H9 (cell line): ENCODE measurements at regions not wholly inside any gene's neighbourhood (a gene's known extent, or its start where the extent isn't known, plus 50 kb on each side); places are given as distances from the start of the nearest gene placed in this dataset.

ENCODE experiments used
- DNase-seq: peaks from one replicate; pipeline ENCODE4 v3.0.0-alpha.2; 2017
- H2AFZ ChIP-seq: one replicate; pipeline ENCODE4 v1.6.1; 2013; ENCODE audit warnings: mild to moderate bottlenecking, low read length, control low read depth, moderate library complexity
- H2AK5ac ChIP-seq: 2 replicates; pipeline ENCODE4 v1.6.1; 2013; ENCODE audit warnings: low read length, control low read depth, mixed read lengths; ENCODE audit not compliant: insufficient read length
- H2BK120ac ChIP-seq: one replicate; pipeline ENCODE4 v1.6.1; 2013; ENCODE audit warnings: low read depth, mild to moderate bottlenecking, low read length, control low read depth, inconsistent platforms; ENCODE audit not compliant: poor library complexity, severe bottlenecking
- H2BK12ac ChIP-seq: 2 replicates; pipeline ENCODE4 v1.6.1; 2013; ENCODE audit warnings: low read length, control low read depth, mixed read lengths, low read depth; ENCODE audit not compliant: insufficient read length
- H2BK15ac ChIP-seq: 2 replicates; pipeline ENCODE4 v1.6.1; 2013; ENCODE audit warnings: low read depth, low read length, control low read depth
- H2BK20ac ChIP-seq: one replicate; pipeline ENCODE4 v1.6.1; 2013; ENCODE audit warnings: low read depth, mild to moderate bottlenecking, low read length, control low read depth, inconsistent platforms; ENCODE audit not compliant: poor library complexity, severe bottlenecking
- H2BK5ac ChIP-seq: 2 replicates; pipeline ENCODE4 v1.6.1; 2013; ENCODE audit warnings: low read length, control low read depth, mixed read lengths; ENCODE audit not compliant: insufficient read length
- H3K14ac ChIP-seq: 2 replicates; pipeline ENCODE4 v1.6.1; 2013; ENCODE audit warnings: low read length, control low read depth; ENCODE audit not compliant: insufficient read depth
- H3K18ac ChIP-seq: 2 replicates; pipeline ENCODE4 v1.6.1; 2013; ENCODE audit warnings: low read depth, mild to moderate bottlenecking, mixed read lengths, low read length, control low read depth; ENCODE audit not compliant: insufficient read length
- H3K23ac ChIP-seq: 2 replicates; pipeline ENCODE4 v1.6.1; 2013; ENCODE audit warnings: low read length, control low read depth, mixed read lengths, low read depth; ENCODE audit not compliant: insufficient read length
- H3K23me2 ChIP-seq: 2 replicates; pipeline ENCODE4 v1.6.1; 2013; ENCODE audit warnings: low read depth, mild to moderate bottlenecking, mixed read lengths, low read length, control low read depth; ENCODE audit not compliant: insufficient read length, poor library complexity, severe bottlenecking
- H3K27ac ChIP-seq: 2 replicates; pipeline ENCODE4 v1.5.1; 2013; ENCODE audit warnings: low read length, control low read depth, mixed read lengths, low read depth; ENCODE audit not compliant: insufficient read length
- H3K27me3 ChIP-seq: 2 replicates; pipeline ENCODE4 v1.6.1; 2013; ENCODE audit warnings: low read length, control low read depth, inconsistent platforms; ENCODE audit not compliant: insufficient read depth
- H3K4ac ChIP-seq: 2 replicates; pipeline ENCODE4 v1.6.1; 2013; ENCODE audit warnings: low read depth, mild to moderate bottlenecking, control low read depth, inconsistent platforms, low read length, moderate library complexity
- H3K4me1 ChIP-seq: 2 replicates; pipeline ENCODE4 v1.6.1; 2013; ENCODE audit warnings: low read length, control low read depth, inconsistent platforms; ENCODE audit not compliant: insufficient read depth
- H3K4me2 ChIP-seq: 2 replicates; pipeline ENCODE4 v1.6.1; 2013; ENCODE audit warnings: low read length, control low read depth, mixed read lengths; ENCODE audit not compliant: insufficient read length, insufficient read depth
- H3K56ac ChIP-seq: 2 replicates; pipeline ENCODE4 v1.6.1; 2013; ENCODE audit warnings: low read depth, mild to moderate bottlenecking, mixed read lengths, low read length, control low read depth; ENCODE audit not compliant: insufficient read length
- H3K79me1 ChIP-seq: 2 replicates; pipeline ENCODE4 v1.6.1; 2013; ENCODE audit warnings: low read depth, mild to moderate bottlenecking, moderate library complexity, low read length, control low read depth, inconsistent platforms; ENCODE audit not compliant: insufficient read depth, poor library complexity, severe bottlenecking
- H3K79me2 ChIP-seq: 2 replicates; pipeline ENCODE4 v1.6.1; 2013; ENCODE audit warnings: low read length, control low read depth, inconsistent platforms; ENCODE audit not compliant: insufficient read depth
- H3K9ac ChIP-seq: 2 replicates; pipeline ENCODE4 v1.6.1; 2013; ENCODE audit warnings: low read length, control low read depth, mixed read lengths; ENCODE audit not compliant: insufficient read length; ENCODE audit errors: extremely low read depth
- H3K9me3 ChIP-seq: one replicate; pipeline ENCODE4 v1.6.1; 2013; ENCODE audit warnings: low read depth, low read length, inconsistent platforms; ENCODE audit not compliant: control insufficient read depth
- H3T11ph ChIP-seq: one replicate; pipeline ENCODE4 v1.6.1; 2013; ENCODE audit warnings: mild to moderate bottlenecking, low read length, control low read depth, inconsistent platforms
- H4K20me1 ChIP-seq: one replicate; pipeline ENCODE4 v1.6.1; 2013; ENCODE audit not compliant: control insufficient read depth, insufficient read length, insufficient read depth
- H4K5ac ChIP-seq: 2 replicates; pipeline ENCODE4 v1.6.1; 2013; ENCODE audit warnings: low read depth, mild to moderate bottlenecking, mixed read lengths, low read length, control low read depth; ENCODE audit not compliant: insufficient read length
- H4K8ac ChIP-seq: replicated peaks from 2 replicates; pipeline ENCODE4 v1.6.1; 2013; ENCODE audit warnings: low read length, control low read depth, mixed read lengths, low read depth; ENCODE audit not compliant: insufficient read length
- H4K91ac ChIP-seq: 2 replicates; pipeline ENCODE4 v1.6.1; 2013; ENCODE audit warnings: low read depth, mild to moderate bottlenecking, moderate library complexity, mixed read lengths, low read length, control low read depth; ENCODE audit not compliant: insufficient read length
- H3K27ac Mint-ChIP-seq, 3 experiments: 2 replicates in 2 of 3; 3 replicates in 1 of 3; pipeline ENCODE4 v1.8.0; 2020 to 2021; ENCODE audit warnings: mixed read lengths in 3 of 3, mild to moderate bottlenecking in 1 of 3, moderate library complexity in 1 of 3
- H3K27me3 Mint-ChIP-seq: 2 replicates; pipeline ENCODE4 v1.8.0; 2021; ENCODE audit warnings: low read depth, mild to moderate bottlenecking, moderate library complexity, mixed read lengths
- H3K36me3 Mint-ChIP-seq, 3 experiments: 2 replicates in 2 of 3; 3 replicates in 1 of 3; pipeline ENCODE4 v1.8.0; 2020 to 2021; ENCODE audit warnings: low read depth in 3 of 3, mixed read lengths in 3 of 3; ENCODE audit not compliant: insufficient read depth in 1 of 3
- H3K4me1 Mint-ChIP-seq, 2 experiments: 2 replicates each; pipeline ENCODE4 v1.8.0; 2020; ENCODE audit warnings: mixed read lengths in 2 of 2
- H3K4me3 Mint-ChIP-seq, 2 experiments: 2 replicates in 1 of 2; 3 replicates in 1 of 2; pipeline ENCODE4 v1.8.0; 2020 to 2021; ENCODE audit warnings: mild to moderate bottlenecking in 2 of 2, mixed read lengths in 2 of 2, moderate library complexity in 1 of 2
- H3K9me3 Mint-ChIP-seq, 2 experiments: 2 replicates in 1 of 2; 3 replicates in 1 of 2; pipeline ENCODE4 v1.8.0; 2020; ENCODE audit warnings: mild to moderate bottlenecking in 2 of 2, mixed read lengths in 2 of 2, moderate library complexity in 1 of 2
- CTCF ChIP-seq: fragments of 200-600 bp; sonication (generic); conservative IDR thresholded peaks from 3 replicates; pipeline ENCODE4 v1.8.0; 2021; ENCODE audit warnings: antibody characterized with exemption, mild to moderate bottlenecking
- WGBS: extraction: QIAGEN DNeasy Blood & Tissue Kit; methylation state at CpG from one replicate; pipeline ENCODE4 v1.1.7; 2013; ENCODE audit warnings: missing lambda C conversion rate, low lambda C conversion rate, mixed read lengths; ENCODE audit not compliant: insufficient read length; ENCODE audit errors: extremely low coverage; 5-methylcytosine and 5-hydroxymethylcytosine counted together

GRCh38 chr4:119765951-119766350, 137.3 kb upstream of the PDE5A start:
- Histone ChIP-seq H4K91ac (no peak overlapping the region), H4K20me1 (no peaks in the 10 kb centered on the region), H4K8ac (no peak overlapping the region), H2BK120ac (no peak overlapping the region), H3K56ac (no peak overlapping the region), H2AK5ac (no peak overlapping the region), H3K9me3 (no peaks in the 10 kb centered on the region), H3K27ac (no peak overlapping the region), H3K9ac (no peak overlapping the region), H2BK5ac (no peak overlapping the region), H2BK15ac (no peak overlapping the region), H3K79me2 (no peaks in the 10 kb centered on the region), H3K23me2 (no peaks in the 10 kb centered on the region), H2BK20ac (no peak overlapping the region), H3K14ac (no peak overlapping the region), H4K5ac (no peak overlapping the region), H3K4me2 (no peak overlapping the region), H3K4me1 (no peaks in the 10 kb centered on the region), H3K23ac (no peak overlapping the region), H2AFZ (no peak overlapping the region), H3K4ac (no peak overlapping the region), H3T11ph (no peak overlapping the region), H3K79me1 (no peaks in the 10 kb centered on the region), H3K27me3 (no peaks in the 10 kb centered on the region), H3K18ac (no peak overlapping the region), H2BK12ac (no peak overlapping the region)
- TF ChIP-seq CTCF = no peak
- WGBS = no CpG with 5 or more reads among the region's 1 CpG
- DNase-seq = no peak
- H3K9me3 Mint-ChIP-seq = no peaks in the 10 kb centered on the region
- no peaks in the 10 kb centered on the region for H3K27me3 Mint-ChIP-seq
- no peaks in the 10 kb centered on the region; a peak in 1 of 7 replicates for H3K36me3 Mint-ChIP-seq
- no peak overlapping the region for H3K4me3 Mint-ChIP-seq
- no peaks in the 10 kb centered on the region for H3K4me1 Mint-ChIP-seq
- H3K27ac Mint-ChIP-seq = no peak overlapping the region; a peak in 1 of 7 replicates
